Suprapubic skin (tissue), 3 donors: ENCODE measurements at regions not wholly inside any gene's neighbourhood (a gene's known extent, or its start where the extent isn't known, plus 50 kb on each side); places are given as distances from the start of the nearest gene placed in this dataset.

Source experiments
- CTCF ChIP-seq, 2 donors: fragments of 200-600 bp in 1 of 2; fragments of 450-650 bp in 1 of 2; sonication (generic) in 1 of 2; IDR thresholded peaks; one replicate each; pipeline ENCODE4 v1.5.1; 2016 to 2019; ENCODE audit warnings: antibody characterized with exemption in 2 of 2, mild to moderate bottlenecking in 1 of 2, moderate library complexity in 1 of 2
- POLR2A ChIP-seq, 2 donors: fragments of 450-650 bp; IDR thresholded peaks; one replicate each; pipeline ENCODE4 v1.6.1; 2017; ENCODE audit warnings: antibody characterized with exemption in 2 of 2, mild to moderate bottlenecking in 2 of 2, moderate library complexity in 2 of 2

GRCh38 chr9:108575276-108575675, 280.5 kb downstream of the ACTL7B start:
- TF ChIP-seq CTCF (IDR thresholded peaks at IDR 0.05) (no peak), POLR2A (IDR thresholded peaks at IDR 0.05) (no peak)
